ENCODE measurements at regions not wholly inside any gene's neighbourhood (a gene's known extent, or its start where the extent isn't known, plus 50 kb on each side); places are given as distances from the start of the nearest gene placed in this dataset.
A peak's percentile ranks its signal among the peaks of the same experiment; 100 is the strongest.

GRCh38 chr5:67416133-67416937, 219.7 kb upstream of the CD180 start (continued):
- no peak for TF ChIP-seq AFF4 (CRISPR knock-in tag; IDR thresholded peaks at IDR 0.05; ENCODE audit: borderline replicate concordance)
- no peak for TF ChIP-seq ELF4 (CRISPR knock-in tag; IDR thresholded peaks at IDR 0.05; ENCODE audit: low read depth)

GRCh38 chr5:67414712-67415111, 218.1 kb upstream of the CD180 start:
- DNase-seq (ENCODE audit: low spot score), result no peak
- peaks cover 47% of the 10 kb centered on the region for H3K4me1 Mint-ChIP-seq
- peaks cover 21% of the 10 kb centered on the region for H3K27me3 Mint-ChIP-seq (ENCODE audit: low read depth)
- peak; percentile 55; the same call in 1 of the 2 replicates for ATAC-seq
- H3K9me3 Mint-ChIP-seq, result no peaks in the 10 kb centered on the region
- H3K36me3 Mint-ChIP-seq, result 0 out of 2 replicates have a peak, but pooled peaks cover 2% of the 10 kb centered on the region
- no peak overlapping the region for H3K4me3 Mint-ChIP-seq
- ChIA-PET POLR2A (no interaction called here), CTCF (no interaction called here)
- H3K27ac Mint-ChIP-seq, result peak overlapping the region; percentile 67
- TF ChIP-seq ATF6 (CRISPR knock-in tag; IDR thresholded peaks at IDR 0.05), result no peak
- TF ChIP-seq CREB1 (CRISPR knock-in tag; IDR thresholded peaks at IDR 0.05), result no peak
- TF ChIP-seq MXD4 (CRISPR knock-in tag; IDR thresholded peaks at IDR 0.05; ENCODE audit: borderline replicate concordance), result no peak
- no peak for TF ChIP-seq MAX (CRISPR knock-in tag; IDR thresholded peaks at IDR 0.05)
- no peak for TF ChIP-seq ZNF396 (CRISPR knock-in tag; IDR thresholded peaks at IDR 0.05; ENCODE audit: borderline replicate concordance)
- no peak for TF ChIP-seq ZNF263 (CRISPR knock-in tag; IDR thresholded peaks at IDR 0.05; ENCODE audit: low read depth)
- no peak for TF ChIP-seq ELF4 (CRISPR knock-in tag; IDR thresholded peaks at IDR 0.05; ENCODE audit: low read depth)
- TF ChIP-seq E2F1 (CRISPR knock-in tag; IDR thresholded peaks at IDR 0.05), result no peak
- TF ChIP-seq FOXP1 (CRISPR knock-in tag; IDR thresholded peaks at IDR 0.05; ENCODE audit: borderline replicate concordance), result no peak
- no peak for TF ChIP-seq CREM (CRISPR knock-in tag; IDR thresholded peaks at IDR 0.05)
- TF ChIP-seq ATF2 (CRISPR knock-in tag; IDR thresholded peaks at IDR 0.05; ENCODE audit: borderline replicate concordance, low read depth), result no peak
- TF ChIP-seq USF2 (CRISPR knock-in tag; IDR thresholded peaks at IDR 0.05), result no peak
- TF ChIP-seq SMAD4 (CRISPR knock-in tag; IDR thresholded peaks at IDR 0.05), result no peak
- no peak for TF ChIP-seq SOX15 (CRISPR knock-in tag; IDR thresholded peaks at IDR 0.05)

Data from WTC11 (cell line).